ENCODE measurements at regions not wholly inside any gene's neighbourhood (a gene's known extent, or its start where the extent isn't known, plus 50 kb on each side); places are given as distances from the start of the nearest gene placed in this dataset.

- H3K27me3 ChIP-seq (ENCODE audit: insufficient read depth, low read depth, severe bottlenecking): no peaks in the 10 kb centered on the region
- no peaks in the 10 kb centered on the region for H3K36me3 ChIP-seq
- TF ChIP-seq CTCF (IDR thresholded peaks at IDR 0.05; ENCODE audit: low read depth, low read length): no peak
- H3K4me3 ChIP-seq (ENCODE audit: low read depth, low read length): no peak overlapping the region
- no peak for DNase-seq
- H3K27ac ChIP-seq: no peak overlapping the region
- no peaks in the 10 kb centered on the region for H3K9me3 ChIP-seq (ENCODE audit: severe bottlenecking)
Observed at GRCh38 chr13:64273780-64274179, 2858.1 kb upstream of the PCDH20 start.

GRCh38 chr13:64272681-64273080 lies 2857.0 kb upstream of the PCDH20 start:
- no peak overlapping the region for H3K27ac ChIP-seq
- no peaks in the 10 kb centered on the region for H3K9me3 ChIP-seq (ENCODE audit: severe bottlenecking)
- no peak overlapping the region for H3K4me3 ChIP-seq (ENCODE audit: low read depth, low read length)
- H3K36me3 ChIP-seq: no peaks in the 10 kb centered on the region
- TF ChIP-seq CTCF (IDR thresholded peaks at IDR 0.05; ENCODE audit: low read depth, low read length): no peak
- DNase-seq: no peak
- no peaks in the 10 kb centered on the region for H3K27me3 ChIP-seq (ENCODE audit: insufficient read depth, low read depth, severe bottlenecking)

GRCh38 chr13:64266024-64266423 lies 2850.4 kb upstream of the PCDH20 start:
- H3K9me3 ChIP-seq (ENCODE audit: severe bottlenecking): no peaks in the 10 kb centered on the region
- DNase-seq: no peak
- H3K4me3 ChIP-seq (ENCODE audit: low read depth, low read length): no peak overlapping the region
- H3K27ac ChIP-seq: no peak overlapping the region
- no peaks in the 10 kb centered on the region for H3K36me3 ChIP-seq
- TF ChIP-seq CTCF (IDR thresholded peaks at IDR 0.05; ENCODE audit: low read depth, low read length): no peak
- no peaks in the 10 kb centered on the region for H3K27me3 ChIP-seq (ENCODE audit: insufficient read depth, low read depth, severe bottlenecking)

- Histone ChIP-seq H3K4me3 (ENCODE audit: low read depth, low read length) (no peak overlapping the region), H3K9me3 (ENCODE audit: severe bottlenecking) (no peaks in the 10 kb centered on the region), H3K27me3 (ENCODE audit: insufficient read depth, low read depth, severe bottlenecking) (no peaks in the 10 kb centered on the region), H3K27ac (no peak overlapping the region), H3K36me3 (no peaks in the 10 kb centered on the region)
- no peak for DNase-seq
- TF ChIP-seq CTCF (IDR thresholded peaks at IDR 0.05; ENCODE audit: low read depth, low read length): no peak
Observed at GRCh38 chr13:64263285-64263684, 2847.6 kb upstream of the PCDH20 start.

- Histone ChIP-seq H3K9me3 (ENCODE audit: severe bottlenecking) (no peaks in the 10 kb centered on the region), H3K4me3 (ENCODE audit: low read depth, low read length) (no peak overlapping the region), H3K27ac (no peak overlapping the region), H3K27me3 (ENCODE audit: insufficient read depth, low read depth, severe bottlenecking) (no peaks in the 10 kb centered on the region), H3K36me3 (no peaks in the 10 kb centered on the region)
- no peak for TF ChIP-seq CTCF (IDR thresholded peaks at IDR 0.05; ENCODE audit: low read depth, low read length)
- no peak for DNase-seq
Observed at GRCh38 chr13:64256751-64257150, 2841.1 kb upstream of the PCDH20 start.

- TF ChIP-seq CTCF (IDR thresholded peaks at IDR 0.05; ENCODE audit: low read depth, low read length): no peak
- Histone ChIP-seq H3K27me3 (ENCODE audit: insufficient read depth, low read depth, severe bottlenecking) (no peaks in the 10 kb centered on the region), H3K9me3 (ENCODE audit: severe bottlenecking) (no peaks in the 10 kb centered on the region), H3K36me3 (no peaks in the 10 kb centered on the region), H3K27ac (no peak overlapping the region), H3K4me3 (ENCODE audit: low read depth, low read length) (no peak overlapping the region)
- no peak for DNase-seq
Observed at GRCh38 chr13:64255988-64256387, 2840.3 kb upstream of the PCDH20 start.
